ENCODE measurements at regions not wholly inside any gene's neighbourhood (a gene's known extent, or its start where the extent isn't known, plus 50 kb on each side); places are given as distances from the start of the nearest gene placed in this dataset.

DNA sequence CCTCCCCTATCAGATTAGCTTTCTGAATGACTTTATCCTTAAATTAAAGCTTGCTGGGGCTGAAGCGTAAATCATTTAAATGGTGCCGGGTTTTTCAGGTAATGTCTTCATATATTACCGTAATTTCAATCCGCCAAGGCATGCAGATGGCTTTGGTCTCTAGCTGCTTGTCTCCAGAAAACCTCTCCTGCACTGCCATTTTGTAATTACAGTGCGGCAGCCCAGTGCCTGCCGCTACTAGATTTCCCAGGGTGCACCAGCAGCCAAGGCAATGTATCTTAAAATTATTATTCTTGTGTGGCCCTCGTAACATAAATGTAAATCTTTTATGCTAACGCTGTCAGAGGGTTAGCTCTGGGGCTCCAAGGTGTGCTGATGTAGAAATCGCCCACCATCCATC is 208.5 kb downstream of the TMEM114 start:
- DNase-seq, result no peak
- ATAC-seq, result no peak
- intact Hi-C loops (cut with micrococcal nuclease), result no loop called here

DNA sequence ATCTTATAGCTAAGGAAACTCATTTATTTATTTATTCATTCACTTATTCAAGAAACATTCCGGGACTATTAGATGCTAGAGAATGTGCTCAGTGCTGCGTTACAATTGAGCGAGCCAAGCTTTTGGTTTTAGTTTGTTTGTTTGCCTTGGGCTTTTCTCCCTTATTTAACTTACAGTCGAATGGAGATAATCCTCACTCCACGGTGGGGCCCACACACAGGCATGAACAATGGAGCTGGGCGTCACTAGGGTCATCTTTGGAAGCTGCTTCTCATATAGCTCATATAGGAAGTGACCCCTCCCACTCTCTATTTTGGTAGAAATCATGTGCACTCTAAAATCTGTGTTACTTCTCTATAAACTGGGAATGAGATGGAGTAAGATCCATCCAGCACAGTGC is 210.0 kb downstream of the TMEM114 start:
- DNase-seq (no peak), ATAC-seq (no peak)
- intact Hi-C loops (cut with micrococcal nuclease), result no loop called here

DNA sequence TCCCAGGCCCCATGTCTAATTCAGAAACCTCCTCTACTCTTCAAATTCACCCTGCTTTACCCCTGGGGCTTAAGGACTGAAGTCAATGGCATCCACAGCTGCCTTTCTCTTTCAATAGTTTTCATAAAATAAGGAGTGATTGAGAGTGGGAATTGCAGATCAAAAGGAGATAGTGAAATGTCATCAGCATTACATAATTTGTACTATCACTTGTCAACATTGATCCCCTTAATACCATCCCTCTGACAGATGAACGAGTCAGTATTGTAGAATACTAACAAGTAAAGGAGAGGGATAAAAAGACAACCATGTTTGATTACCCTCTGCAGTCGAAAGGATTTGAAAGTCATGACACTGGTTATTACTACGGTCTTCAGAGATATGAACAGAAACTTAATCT is 212.4 kb downstream of the TMEM114 start:
- ATAC-seq (no peak), DNase-seq (no peak)
- intact Hi-C loops (cut with micrococcal nuclease), result no loop called here

- intact Hi-C loops (cut with micrococcal nuclease), result no loop called here
- no peak for ATAC-seq
- no peak for DNase-seq
Observed at GRCh38 chr16:8376858-8377257, 213.5 kb downstream of the TMEM114 start.

- intact Hi-C loops (cut with micrococcal nuclease), result no loop called here
Observed at GRCh38 chr16:8376430-8376829, 213.9 kb downstream of the TMEM114 start.

GRCh38 chr16:8375232-8375587 is 215.1 kb downstream of the TMEM114 start:
- intact Hi-C loops (cut with micrococcal nuclease), result no loop called here
- DNase-seq (no peak), ATAC-seq (no peak)

More at GRCh38 chr16:8376430-8376829, 213.9 kb downstream of the TMEM114 start:
- DNase-seq, result no peak
- no peak for ATAC-seq

GRCh38 chr16:8374586-8375231 is 215.6 kb downstream of the TMEM114 start:
- DNase-seq, result no peak
- intact Hi-C loops (cut with micrococcal nuclease), result no loop called here
- no peak for ATAC-seq

DNA sequence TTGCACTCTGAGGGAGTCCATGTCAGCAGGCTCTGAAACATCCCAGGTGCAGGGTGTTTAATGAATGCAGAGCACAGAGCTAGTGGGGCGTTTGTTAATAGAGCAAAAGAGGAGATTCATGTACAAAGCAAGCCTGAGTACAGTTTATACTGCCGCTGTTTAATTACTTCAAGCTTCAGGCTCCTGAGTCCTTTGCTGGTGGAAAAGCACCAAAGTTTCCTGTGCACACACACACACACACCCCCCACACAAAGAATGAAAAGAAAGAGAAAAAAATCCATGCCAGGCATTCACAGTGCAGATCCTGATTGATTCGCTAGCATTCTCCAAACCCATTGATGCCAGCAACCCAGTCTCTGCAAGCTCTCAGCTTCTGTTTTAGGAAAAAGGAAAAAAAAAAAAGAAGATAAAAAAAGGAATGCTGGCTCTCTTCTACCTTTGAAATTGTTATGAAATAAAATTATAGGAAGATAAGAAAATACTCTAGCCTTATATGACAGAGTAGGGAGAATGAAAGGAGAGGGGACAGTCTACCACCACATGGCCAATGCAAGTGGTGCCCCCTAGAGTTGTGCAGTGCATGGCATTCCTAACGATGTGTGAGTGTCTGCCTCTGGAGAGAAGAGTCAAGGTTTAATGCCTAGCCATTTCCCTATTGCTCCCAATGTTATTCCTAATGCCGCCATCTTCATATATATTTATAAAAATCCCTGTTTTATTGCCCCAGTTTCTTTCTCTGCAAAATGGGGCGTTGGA is 216.5 kb downstream of the TMEM114 start:
- no peak for DNase-seq
- intact Hi-C loops (cut with micrococcal nuclease), result no loop called here
- ATAC-seq, result no peak

DNA sequence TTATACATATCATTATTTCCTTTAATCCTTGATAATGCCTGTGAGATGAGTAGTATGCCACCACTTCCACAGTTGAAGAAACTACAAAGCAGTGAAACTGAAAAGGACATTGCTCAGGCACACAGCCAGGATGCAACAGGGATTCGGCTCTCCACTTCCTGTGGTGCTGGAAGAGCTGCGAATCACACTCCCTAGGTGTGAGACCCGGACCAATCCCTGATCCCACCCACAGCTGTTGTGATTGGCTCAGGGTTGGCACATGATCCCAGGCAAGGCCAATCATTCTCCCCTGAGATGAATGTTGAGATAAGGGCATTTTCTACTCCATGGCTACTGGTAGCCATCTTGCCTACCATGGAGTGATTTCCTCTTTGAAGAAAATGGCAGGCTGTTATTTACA is 218.2 kb downstream of the TMEM114 start:
- ATAC-seq, result no peak
- intact Hi-C loops (cut with micrococcal nuclease), result no loop called here
- no peak for DNase-seq

DNA sequence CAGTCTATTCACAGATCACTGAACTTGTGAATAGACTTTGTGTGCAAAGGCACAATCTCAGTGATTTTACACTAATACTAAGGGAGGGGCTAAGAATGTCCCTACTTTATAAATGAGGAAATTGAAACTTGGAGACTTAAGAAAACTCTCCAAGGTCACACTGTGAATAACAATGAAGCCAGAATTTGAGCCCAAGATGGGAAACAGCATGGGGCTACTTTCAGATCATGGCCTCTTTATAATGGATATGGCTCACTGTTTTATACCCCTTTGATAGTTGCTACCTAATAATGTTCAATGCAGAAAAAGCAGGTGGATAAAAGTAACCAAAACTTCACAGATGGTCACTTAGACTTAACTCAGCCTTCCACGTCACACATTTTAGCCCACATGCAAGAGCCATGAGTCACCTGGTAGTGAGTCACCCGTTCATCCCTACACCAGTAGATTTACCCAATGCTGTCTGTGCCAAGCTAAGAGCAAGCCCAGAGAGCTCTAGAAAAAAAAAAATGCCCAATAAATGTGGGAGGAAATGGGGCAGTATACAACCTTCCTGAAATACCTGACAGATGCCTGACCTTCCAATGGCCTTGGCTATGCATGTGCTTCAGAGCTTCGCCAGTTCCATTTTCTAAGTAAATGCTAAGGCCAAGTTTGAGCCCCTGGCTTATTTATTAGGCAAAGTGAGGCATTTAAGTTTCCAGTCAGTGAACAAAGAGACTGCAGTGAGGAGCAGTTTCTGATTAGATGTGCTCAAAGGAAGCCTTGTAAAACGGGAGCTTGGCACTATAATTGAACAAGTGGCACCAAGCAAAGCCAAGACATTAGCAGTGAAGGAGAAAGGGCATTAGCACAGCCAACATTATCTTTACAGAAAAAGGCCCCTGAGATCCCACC is 219.7 kb downstream of the TMEM114 start:
- DNase-seq, result no peak
- no peak for ATAC-seq
- intact Hi-C loops (cut with micrococcal nuclease), result no loop called here

GRCh38 chr16:8358937-8359336 is 231.4 kb downstream of the TMEM114 start:
- no peak for DNase-seq
- no peak for ATAC-seq
- intact Hi-C loops (cut with micrococcal nuclease), result no loop called here

GRCh38 chr16:8355675-8356074 is 234.6 kb downstream of the TMEM114 start:
- intact Hi-C loops (cut with micrococcal nuclease), result no loop called here
- ATAC-seq, result no peak

DNA sequence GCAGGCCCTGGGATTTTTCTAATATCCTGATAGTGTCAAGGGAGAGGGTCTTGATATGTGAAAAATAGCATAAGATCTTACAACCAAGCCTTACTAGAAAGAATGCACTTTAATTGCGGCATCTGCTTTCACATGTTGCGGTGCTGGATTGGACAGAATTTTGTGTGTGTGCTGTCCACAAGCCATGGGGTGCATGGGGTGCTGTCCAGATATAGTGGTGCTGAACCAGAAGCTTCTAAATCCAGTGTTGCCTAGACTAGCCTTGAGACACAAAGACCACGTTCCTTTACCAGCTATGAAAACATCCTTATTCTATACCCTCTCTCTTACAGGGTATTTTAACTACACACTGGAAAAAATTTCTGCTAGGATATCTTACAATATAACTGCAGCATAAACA is 244.0 kb downstream of the TMEM114 start:
- no peak for ATAC-seq
- intact Hi-C loops (cut with micrococcal nuclease), result no loop called here
- DNase-seq, result no peak

More at GRCh38 chr16:8355675-8356074, 234.6 kb downstream of the TMEM114 start:
- DNase-seq, result no peak

- intact Hi-C loops (cut with micrococcal nuclease), result no loop called here
- DNase-seq, result no peak
- ATAC-seq, result no peak
Observed at GRCh38 chr16:8342276-8342675, 248.0 kb downstream of the TMEM114 start.

DNA sequence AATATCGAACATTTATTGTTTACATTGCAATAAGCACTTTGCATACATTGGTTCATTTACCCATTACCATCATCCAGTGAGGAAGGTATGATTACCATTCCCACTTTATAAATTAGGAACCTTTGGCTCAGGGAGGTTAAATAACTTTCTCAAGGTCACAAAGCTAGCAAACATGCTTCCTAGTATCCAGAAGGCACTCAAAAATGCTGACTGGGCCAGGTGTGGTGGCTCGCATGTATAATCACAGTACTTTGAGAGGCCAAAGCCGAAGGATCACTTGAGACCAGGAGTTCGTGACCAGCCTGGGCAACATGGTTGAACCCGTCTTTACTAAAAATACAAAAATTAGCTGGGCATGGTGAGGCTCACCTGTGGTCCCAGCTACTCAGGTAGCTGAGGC is 259.6 kb downstream of the TMEM114 start:
- no peak for ATAC-seq
- intact Hi-C loops (cut with micrococcal nuclease), result no loop called here
- DNase-seq, result no peak

DNA sequence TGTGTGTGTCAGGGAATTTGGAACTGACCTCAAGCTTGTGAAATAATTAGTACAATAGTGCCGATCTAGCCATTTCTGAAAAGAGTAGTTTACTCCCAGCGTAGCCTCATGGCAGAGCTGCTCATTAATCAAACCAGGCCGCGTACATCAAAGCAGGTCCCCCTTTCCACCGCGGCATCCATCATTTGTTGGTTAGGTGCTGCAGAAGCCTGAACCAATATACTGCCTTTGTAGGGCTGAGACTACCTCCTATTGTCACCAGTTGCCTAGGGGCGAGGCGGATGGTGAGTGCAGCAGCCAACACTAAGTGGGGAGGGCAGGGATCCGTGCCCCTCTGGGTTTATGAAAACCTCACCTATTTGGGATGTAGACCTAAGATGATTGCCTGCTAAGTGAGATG is 264.1 kb downstream of the TMEM114 start:
- no peak for DNase-seq
- ATAC-seq, result no peak
- intact Hi-C loops (cut with micrococcal nuclease), result no loop called here

DNA sequence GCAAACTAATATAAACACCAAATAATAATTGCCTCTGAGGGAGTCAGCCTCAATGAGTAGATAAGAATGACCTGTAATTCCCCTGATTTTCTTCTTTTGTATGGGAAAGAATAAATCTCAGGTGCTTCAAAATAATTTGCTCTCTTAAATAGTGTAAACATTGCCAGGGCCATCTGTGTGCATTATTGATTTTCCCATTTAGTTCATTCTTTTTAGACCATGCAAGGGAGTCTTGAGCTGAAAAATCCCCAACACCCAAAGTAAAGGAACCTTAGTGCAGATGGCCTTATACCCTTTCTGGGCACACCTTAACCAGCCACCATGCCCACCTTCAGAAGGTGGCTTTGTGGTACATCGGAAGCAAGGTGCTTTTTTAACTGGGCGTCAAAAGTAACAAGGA is 267.2 kb downstream of the TMEM114 start:
- intact Hi-C loops (cut with micrococcal nuclease), result no loop called here
- no peak for DNase-seq

DNA sequence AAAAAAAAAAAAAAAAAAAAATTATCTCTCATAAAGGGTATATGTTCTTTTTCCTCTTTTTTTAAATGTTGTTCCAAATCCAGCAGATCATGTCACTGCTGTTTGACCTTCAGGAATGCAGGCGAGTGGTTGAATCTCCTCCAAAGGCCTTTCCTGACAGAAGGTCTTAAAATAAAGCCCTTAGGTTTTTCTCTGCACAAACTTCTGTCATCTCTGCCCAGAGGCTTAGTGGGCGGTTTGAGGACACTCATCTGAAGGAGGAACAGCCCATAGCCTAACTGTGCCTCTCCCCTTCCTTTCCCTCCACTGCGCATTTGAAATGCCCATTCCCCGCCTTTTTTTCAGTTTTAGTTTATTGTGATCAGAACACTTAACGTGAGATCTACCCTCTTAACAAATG is 270.2 kb downstream of the TMEM114 start:
- intact Hi-C loops (cut with micrococcal nuclease), result no loop called here
- ATAC-seq, result no peak
- DNase-seq, result no peak

More for the DNA sequence above, 267.2 kb downstream of the TMEM114 start:
- no peak for ATAC-seq

DNA sequence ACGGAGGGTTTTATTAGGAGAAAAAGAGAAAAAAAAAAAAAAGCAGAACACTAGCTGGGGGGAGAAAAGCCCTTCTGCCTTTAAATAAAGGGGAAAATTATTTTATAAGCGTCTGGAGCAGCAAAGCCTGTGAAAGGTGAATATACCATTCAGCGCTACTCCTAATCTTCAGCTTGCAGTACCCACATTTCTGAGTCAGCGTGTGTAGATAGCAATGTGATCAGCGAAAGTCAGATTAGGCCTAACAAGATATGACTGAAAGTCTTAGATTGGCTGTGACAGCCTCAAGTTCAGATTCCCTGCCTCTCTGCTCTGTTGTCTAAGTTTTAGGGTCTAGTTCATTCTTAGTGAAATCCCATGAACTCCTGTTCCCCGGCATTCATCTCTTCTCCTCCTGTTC is 279.5 kb downstream of the TMEM114 start:
- intact Hi-C loops (cut with micrococcal nuclease), result no loop called here
- DNase-seq (no peak), ATAC-seq (no peak)

DNA sequence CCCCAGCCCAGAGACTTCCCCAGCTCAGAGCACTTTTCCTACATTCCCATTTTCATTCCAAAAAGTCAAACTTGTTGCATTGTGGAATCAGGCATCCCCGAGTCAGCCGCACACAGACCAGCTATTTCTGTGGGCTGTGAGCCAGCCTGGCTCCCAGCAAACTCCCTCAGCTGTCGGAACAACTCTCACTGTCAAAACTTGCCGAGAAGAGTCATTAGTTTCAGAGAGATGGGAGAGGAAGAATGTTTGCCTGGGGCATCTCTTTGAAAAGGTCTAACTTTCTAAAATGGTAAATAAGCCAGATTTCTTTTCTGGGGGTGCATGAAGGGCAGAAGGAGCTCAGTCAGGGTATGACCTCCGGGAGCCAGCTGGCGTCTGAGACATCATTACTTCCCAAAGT is 280.0 kb downstream of the TMEM114 start:
- ATAC-seq, result no peak
- intact Hi-C loops (cut with micrococcal nuclease), result no loop called here
- no peak for DNase-seq

All from left ventricle myocardium superior (tissue), 1 donor.